ENCODE measurements at regions not wholly inside any gene's neighbourhood (a gene's known extent, or its start where the extent isn't known, plus 50 kb on each side); places are given as distances from the start of the nearest gene placed in this dataset.

- TF ChIP-seq GLIS3 (CRISPR knock-in tag; IDR thresholded peaks at IDR 0.05) (no peak), TSHZ2 (CRISPR knock-in tag; IDR thresholded peaks at IDR 0.05) (no peak), RARB (CRISPR knock-in tag; IDR thresholded peaks at IDR 0.05) (no peak), ZFP3 (CRISPR knock-in tag; IDR thresholded peaks at IDR 0.05) (no peak), CSDC2 (CRISPR knock-in tag; IDR thresholded peaks at IDR 0.05) (no peak), OSR1 (CRISPR knock-in tag; IDR thresholded peaks at IDR 0.05) (no peak), POU6F1 (CRISPR knock-in tag; IDR thresholded peaks at IDR 0.05; ENCODE audit: borderline replicate concordance, low read depth) (no peak), TOX (CRISPR knock-in tag; IDR thresholded peaks at IDR 0.05; ENCODE audit: borderline replicate concordance) (no peak), CSRNP3 (CRISPR knock-in tag; IDR thresholded peaks at IDR 0.05) (no peak), ZFP30 (CRISPR knock-in tag; IDR thresholded peaks at IDR 0.05) (no peak), TCF4 (CRISPR knock-in tag; IDR thresholded peaks at IDR 0.05; ENCODE audit: borderline replicate concordance) (no peak), BACH2 (CRISPR knock-in tag; IDR thresholded peaks at IDR 0.05; ENCODE audit: borderline replicate concordance) (no peak), SNAI2 (CRISPR knock-in tag; IDR thresholded peaks at IDR 0.05) (no peak), PATZ1 (CRISPR knock-in tag; IDR thresholded peaks at IDR 0.05; ENCODE audit: borderline replicate concordance) (no peak), ESRRG (CRISPR knock-in tag; IDR thresholded peaks at IDR 0.05) (no peak), PPARA (CRISPR knock-in tag; IDR thresholded peaks at IDR 0.05; ENCODE audit: borderline replicate concordance) (no peak), ZNF8 (CRISPR knock-in tag; IDR thresholded peaks at IDR 0.05) (no peak)
- ATAC-seq: no peak
Observed at GRCh38 chr17:27382025-27382424, 74.2 kb upstream of the KSR1 start.

- ATAC-seq: peak; percentile 83
- TF ChIP-seq ISL1 (CRISPR knock-in tag; IDR thresholded peaks at IDR 0.05) (no peak), RARB (CRISPR knock-in tag; IDR thresholded peaks at IDR 0.05) (no peak), ESRRG (CRISPR knock-in tag; IDR thresholded peaks at IDR 0.05) (no peak), ARNTL (CRISPR knock-in tag; IDR thresholded peaks at IDR 0.05; ENCODE audit: borderline replicate concordance, low read depth) (no peak), BACH2 (CRISPR knock-in tag; IDR thresholded peaks at IDR 0.05; ENCODE audit: borderline replicate concordance) (no peak), ZNF70 (CRISPR knock-in tag; IDR thresholded peaks at IDR 0.05) (no peak), ZC3H10 (CRISPR knock-in tag; IDR thresholded peaks at IDR 0.05) (no peak), ZNF8 (CRISPR knock-in tag; IDR thresholded peaks at IDR 0.05) (no peak), PPARA (CRISPR knock-in tag; IDR thresholded peaks at IDR 0.05; ENCODE audit: borderline replicate concordance) (no peak), ZFP30 (CRISPR knock-in tag; IDR thresholded peaks at IDR 0.05) (no peak), TSHZ2 (CRISPR knock-in tag; IDR thresholded peaks at IDR 0.05) (no peak), ZFP3 (CRISPR knock-in tag; IDR thresholded peaks at IDR 0.05) (no peak), TCF4 (CRISPR knock-in tag; IDR thresholded peaks at IDR 0.05; ENCODE audit: borderline replicate concordance) (no peak), POU6F1 (CRISPR knock-in tag; IDR thresholded peaks at IDR 0.05; ENCODE audit: borderline replicate concordance, low read depth) (no peak), OSR1 (CRISPR knock-in tag; IDR thresholded peaks at IDR 0.05) (no peak), CSRNP3 (CRISPR knock-in tag; IDR thresholded peaks at IDR 0.05) (no peak)
Observed at GRCh38 chr17:27384261-27384701, 72.0 kb upstream of the KSR1 start.
